ENCODE measurements at regions not wholly inside any gene's neighbourhood (a gene's known extent, or its start where the extent isn't known, plus 50 kb on each side); places are given as distances from the start of the nearest gene placed in this dataset.
"Not testable (repeated sequence)": the region's sequence is repeated elsewhere in the genome, so short reads cannot be mapped to it uniquely, and the experiment has no call there.

DNA sequence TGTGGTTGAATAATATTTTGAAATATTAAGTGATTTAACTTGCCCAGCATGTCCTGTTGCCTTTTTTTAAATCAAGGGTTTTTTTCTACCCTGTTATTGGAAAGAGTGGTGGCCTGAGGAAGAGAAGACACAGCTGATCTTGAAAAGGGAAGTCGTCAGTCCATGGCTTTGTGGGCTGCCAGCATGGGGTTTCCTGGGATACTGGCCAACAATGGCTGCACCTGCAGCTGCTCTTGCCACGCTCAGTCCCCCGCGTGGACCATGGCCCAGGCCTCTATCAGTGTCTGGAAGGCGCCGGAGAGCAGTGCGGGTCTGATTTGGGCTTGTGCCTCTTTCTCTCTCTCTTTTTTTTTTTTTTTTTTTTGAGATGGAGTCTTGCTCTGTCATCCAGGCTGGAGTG, 99.3 kb downstream of the ASB1 start:
- H3K4me3 ChIP-seq (ENCODE audit: severe bottlenecking): no peak overlapping the region
- no peak for ATAC-seq (ENCODE audit: low read depth)
- H3K27ac ChIP-seq (ENCODE audit: poor library complexity, severe bottlenecking): no peak overlapping the region
- no peaks in the 10 kb centered on the region for H3K27me3 ChIP-seq (ENCODE audit: insufficient read depth, poor library complexity, severe bottlenecking)
- no peak for DNase-seq (ENCODE audit: low spot score)
- peaks cover 11% of the 10 kb centered on the region for H3K4me1 ChIP-seq (ENCODE audit: insufficient read depth, poor library complexity, severe bottlenecking)
- H3K36me3 ChIP-seq (ENCODE audit: low read depth): no peaks in the 10 kb centered on the region
- TF ChIP-seq, protein P1, sequence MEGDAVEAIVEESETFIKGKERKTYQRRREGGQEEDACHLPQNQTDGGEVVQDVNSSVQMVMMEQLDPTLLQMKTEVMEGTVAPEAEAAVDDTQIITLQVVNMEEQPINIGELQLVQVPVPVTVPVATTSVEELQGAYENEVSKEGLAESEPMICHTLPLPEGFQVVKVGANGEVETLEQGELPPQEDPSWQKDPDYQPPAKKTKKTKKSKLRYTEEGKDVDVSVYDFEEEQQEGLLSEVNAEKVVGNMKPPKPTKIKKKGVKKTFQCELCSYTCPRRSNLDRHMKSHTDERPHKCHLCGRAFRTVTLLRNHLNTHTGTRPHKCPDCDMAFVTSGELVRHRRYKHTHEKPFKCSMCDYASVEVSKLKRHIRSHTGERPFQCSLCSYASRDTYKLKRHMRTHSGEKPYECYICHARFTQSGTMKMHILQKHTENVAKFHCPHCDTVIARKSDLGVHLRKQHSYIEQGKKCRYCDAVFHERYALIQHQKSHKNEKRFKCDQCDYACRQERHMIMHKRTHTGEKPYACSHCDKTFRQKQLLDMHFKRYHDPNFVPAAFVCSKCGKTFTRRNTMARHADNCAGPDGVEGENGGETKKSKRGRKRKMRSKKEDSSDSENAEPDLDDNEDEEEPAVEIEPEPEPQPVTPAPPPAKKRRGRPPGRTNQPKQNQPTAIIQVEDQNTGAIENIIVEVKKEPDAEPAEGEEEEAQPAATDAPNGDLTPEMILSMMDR (IDR thresholded peaks at IDR 0.05; ENCODE audit: poor library complexity, severe bottlenecking): no peak
- H3K9me3 ChIP-seq (ENCODE audit: severe bottlenecking): no peaks in the 10 kb centered on the region

DNA sequence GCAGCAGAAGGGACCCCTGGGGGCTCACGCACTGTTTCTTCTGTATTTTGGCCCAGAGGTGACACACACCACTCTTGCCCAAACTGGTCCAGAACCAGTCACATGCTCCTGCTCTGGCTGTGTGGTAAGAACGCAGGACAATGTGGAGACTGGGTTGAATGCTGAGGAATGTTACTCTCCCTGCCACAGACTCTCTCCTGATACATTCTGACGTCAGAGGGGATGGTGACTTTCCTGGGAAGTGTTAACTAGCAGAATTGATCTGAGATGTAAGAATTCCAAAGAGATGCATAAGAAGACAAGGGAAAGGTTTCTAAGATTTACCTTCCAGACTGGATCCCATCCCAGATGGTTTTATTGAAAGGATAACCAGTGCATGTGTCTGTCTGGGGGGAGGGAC, 100.8 kb downstream of the ASB1 start:
- Histone ChIP-seq H3K4me1 (ENCODE audit: insufficient read depth, poor library complexity, severe bottlenecking) (peaks cover 11% of the 10 kb centered on the region), H3K36me3 (ENCODE audit: low read depth) (no peaks in the 10 kb centered on the region), H3K27ac (ENCODE audit: poor library complexity, severe bottlenecking) (peak overlapping the region; percentile 55), H3K9me3 (ENCODE audit: severe bottlenecking) (no peaks in the 10 kb centered on the region), H3K27me3 (ENCODE audit: insufficient read depth, poor library complexity, severe bottlenecking) (no peaks in the 10 kb centered on the region), H3K4me3 (ENCODE audit: severe bottlenecking) (no peak overlapping the region)
- no peak for DNase-seq (ENCODE audit: low spot score)
- TF ChIP-seq, protein P1 (IDR thresholded peaks at IDR 0.05; ENCODE audit: poor library complexity, severe bottlenecking): no peak
- ATAC-seq (ENCODE audit: low read depth): peak; percentile 81

DNA sequence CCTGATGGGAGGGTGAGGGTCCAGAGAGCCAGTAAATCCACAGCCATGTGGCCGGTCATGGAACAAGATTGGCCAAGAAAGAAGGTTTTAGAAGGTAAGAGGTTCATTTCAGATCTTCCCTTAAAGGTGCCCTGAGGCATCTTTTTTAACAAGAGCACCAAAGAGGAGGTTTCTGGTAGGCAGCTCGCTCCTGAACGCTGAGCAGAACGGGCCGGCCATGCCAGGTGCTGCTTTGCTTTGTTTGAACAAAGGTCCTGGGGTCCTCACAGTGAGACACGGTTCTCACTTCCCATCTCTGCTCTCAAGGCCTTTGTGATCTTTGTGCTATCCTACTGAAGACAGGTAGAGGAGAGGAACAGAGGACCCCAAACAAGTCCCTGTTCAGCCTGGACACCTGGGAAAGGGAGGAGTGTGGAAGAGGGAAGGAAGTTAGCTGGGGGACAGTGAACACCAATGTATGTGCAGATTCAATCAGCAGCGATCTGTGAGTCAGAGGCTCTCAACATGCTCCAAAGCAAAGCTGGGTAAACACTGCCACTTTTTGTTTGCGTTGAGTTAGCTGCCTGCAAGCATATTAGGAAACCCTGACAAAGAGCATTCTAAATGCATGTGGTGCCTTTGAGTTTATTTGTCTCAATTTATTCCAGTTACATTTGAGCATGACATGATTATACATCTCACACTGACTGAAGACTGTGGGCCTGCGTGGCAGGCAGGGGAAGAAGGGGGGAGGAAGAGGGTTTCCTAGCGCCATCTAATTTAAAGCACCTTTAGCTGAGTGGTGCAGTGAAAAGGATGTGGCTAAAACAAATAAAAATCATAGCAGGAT, 102.4 kb downstream of the ASB1 start:
- peak; percentile 78 for ATAC-seq (ENCODE audit: low read depth)
- DNase-seq (ENCODE audit: low spot score): no peak
- no peak overlapping the region for H3K27ac ChIP-seq (ENCODE audit: poor library complexity, severe bottlenecking)

DNA sequence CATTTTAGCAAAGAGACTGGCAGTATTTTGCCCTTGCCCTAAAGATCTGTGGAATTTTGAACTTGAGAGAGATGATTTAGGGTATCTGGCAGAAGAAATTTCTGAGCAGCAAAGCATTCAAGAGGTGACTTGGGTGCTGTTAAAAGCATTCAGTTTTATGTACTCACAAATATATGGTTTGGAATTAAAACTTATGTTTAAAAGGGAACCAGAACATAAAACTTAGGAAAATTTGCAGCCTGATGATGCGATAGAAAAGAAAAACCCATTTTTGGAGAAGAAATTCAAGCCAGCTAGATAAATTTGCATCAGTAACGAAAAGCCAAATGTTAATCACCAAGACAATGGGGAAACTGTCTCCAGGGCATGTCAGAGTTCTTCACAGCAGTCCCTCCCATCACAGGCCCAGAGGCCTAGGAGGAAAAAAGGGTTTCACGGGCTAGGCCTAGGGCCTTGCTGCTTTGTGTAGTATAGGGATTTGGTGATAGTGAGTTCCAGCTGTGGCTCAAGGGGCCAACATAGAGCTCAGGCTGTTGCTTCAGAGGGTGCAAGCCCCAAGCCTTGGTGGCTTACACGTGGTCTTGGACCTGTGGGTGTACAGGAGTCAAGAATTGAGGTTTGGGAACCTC, 104.4 kb downstream of the ASB1 start:
- H3K4me3 ChIP-seq (ENCODE audit: severe bottlenecking); H3K27ac ChIP-seq (ENCODE audit: poor library complexity, severe bottlenecking); ATAC-seq (ENCODE audit: low read depth); DNase-seq (ENCODE audit: low spot score); H3K36me3 ChIP-seq (ENCODE audit: low read depth); H3K27me3 ChIP-seq (ENCODE audit: insufficient read depth, poor library complexity, severe bottlenecking); H3K9me3 ChIP-seq (ENCODE audit: severe bottlenecking): not testable (repeated sequence)
- H3K4me1 ChIP-seq (ENCODE audit: insufficient read depth, poor library complexity, severe bottlenecking): peaks cover 11% of the 10 kb centered on the region

More for the DNA sequence above, 102.4 kb downstream of the ASB1 start:
- no peaks in the 10 kb centered on the region for H3K9me3 ChIP-seq (ENCODE audit: severe bottlenecking)
- H3K4me3 ChIP-seq (ENCODE audit: severe bottlenecking): no peak overlapping the region
- H3K4me1 ChIP-seq (ENCODE audit: insufficient read depth, poor library complexity, severe bottlenecking): peaks cover 11% of the 10 kb centered on the region
- H3K36me3 ChIP-seq (ENCODE audit: low read depth): no peaks in the 10 kb centered on the region
- H3K27me3 ChIP-seq (ENCODE audit: insufficient read depth, poor library complexity, severe bottlenecking): no peaks in the 10 kb centered on the region
- TF ChIP-seq, protein P1 (IDR thresholded peaks at IDR 0.05; ENCODE audit: poor library complexity, severe bottlenecking): peak; percentile 15

DNA sequence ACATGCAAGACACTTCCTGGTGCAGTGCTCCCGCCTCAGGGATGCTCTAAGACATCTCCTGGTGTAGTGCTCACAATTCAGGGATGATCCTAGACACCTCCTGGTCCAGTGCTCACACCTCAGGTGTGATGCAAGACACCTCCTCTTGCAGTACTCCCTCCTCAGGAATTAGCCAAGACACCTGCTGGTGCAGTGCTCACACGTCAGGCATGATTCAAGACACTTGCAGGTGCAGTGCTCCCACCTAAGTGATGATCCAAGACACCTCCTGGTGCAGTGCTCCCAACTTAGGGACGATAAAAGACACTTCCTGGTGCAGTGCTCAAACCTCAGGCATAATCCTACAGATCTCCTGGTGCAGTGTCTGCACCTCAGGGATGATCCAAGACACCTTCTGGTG, 117.0 kb downstream of the ASB1 start:
- not testable (repeated sequence) for DNase-seq (ENCODE audit: low spot score); H3K27ac ChIP-seq (ENCODE audit: poor library complexity, severe bottlenecking); H3K27me3 ChIP-seq (ENCODE audit: insufficient read depth, poor library complexity, severe bottlenecking); H3K4me3 ChIP-seq (ENCODE audit: severe bottlenecking); H3K9me3 ChIP-seq (ENCODE audit: severe bottlenecking); ATAC-seq (ENCODE audit: low read depth); H3K36me3 ChIP-seq (ENCODE audit: low read depth); H3K4me1 ChIP-seq (ENCODE audit: insufficient read depth, poor library complexity, severe bottlenecking)

Data from RWPE2 (cell line).